ENCODE measurements at regions not wholly inside any gene's neighbourhood (a gene's known extent, or its start where the extent isn't known, plus 50 kb on each side); places are given as distances from the start of the nearest gene placed in this dataset.
A peak's percentile ranks its signal among the peaks of the same experiment; 100 is the strongest.

- DNase-seq: no peak
These were observed 571.9 kb downstream of the VRK1 start for GRCh38 chr14:97368900-97369564.

GRCh38 chr14:97369901-97370300 lies 572.7 kb downstream of the VRK1 start:
- DNase-seq: no peak

- no peak for DNase-seq
These were observed 579.1 kb downstream of the VRK1 start for GRCh38 chr14:97376310-97376709.

GRCh38 chr14:97377550-97377949 lies 580.4 kb downstream of the VRK1 start:
- no peak for DNase-seq

DNA sequence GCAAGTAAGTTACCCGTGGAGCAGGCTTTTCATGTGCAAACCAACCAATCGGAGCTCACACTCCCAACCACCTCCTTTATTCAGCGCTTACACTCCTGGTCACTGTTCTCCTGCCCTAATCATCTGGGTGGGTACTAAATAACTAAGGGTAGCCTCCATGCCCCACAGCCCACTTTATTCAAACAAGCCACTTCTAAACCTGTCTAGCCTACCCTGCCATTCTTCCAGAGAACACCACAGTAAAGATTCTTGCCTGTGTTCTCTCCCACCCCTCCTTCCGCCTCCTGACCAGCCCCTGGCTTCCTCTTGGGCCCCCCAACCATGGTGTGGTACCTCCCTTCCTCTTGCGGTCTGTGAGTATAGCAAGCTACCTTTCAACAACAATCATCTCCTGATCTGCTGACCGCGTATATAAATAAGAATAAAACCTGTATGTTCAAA lies 581.9 kb downstream of the VRK1 start:
- DNase-seq: no peak

DNA sequence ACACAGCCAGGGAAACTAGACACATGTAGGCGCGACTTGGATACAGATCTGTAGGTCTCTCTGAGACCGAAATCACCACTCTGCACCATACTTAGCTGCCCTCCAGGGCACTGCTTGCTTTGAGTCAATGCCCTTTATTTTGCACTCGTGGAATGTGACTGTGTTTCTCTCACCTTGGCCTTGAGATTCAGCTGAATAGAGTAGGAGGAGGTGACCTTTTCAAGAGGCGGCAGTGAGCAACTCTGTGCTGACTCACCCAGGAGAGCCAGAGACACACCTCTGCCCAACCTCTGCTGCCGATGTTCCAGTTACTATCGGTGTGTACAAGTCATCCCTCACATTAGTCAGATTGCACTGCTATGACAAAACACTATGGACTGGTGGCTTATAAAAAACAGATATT lies 583.4 kb downstream of the VRK1 start:
- peak; percentile 76 for DNase-seq

- DNase-seq: no peak
These were observed 584.1 kb downstream of the VRK1 start for GRCh38 chr14:97381309-97381708.

DNA sequence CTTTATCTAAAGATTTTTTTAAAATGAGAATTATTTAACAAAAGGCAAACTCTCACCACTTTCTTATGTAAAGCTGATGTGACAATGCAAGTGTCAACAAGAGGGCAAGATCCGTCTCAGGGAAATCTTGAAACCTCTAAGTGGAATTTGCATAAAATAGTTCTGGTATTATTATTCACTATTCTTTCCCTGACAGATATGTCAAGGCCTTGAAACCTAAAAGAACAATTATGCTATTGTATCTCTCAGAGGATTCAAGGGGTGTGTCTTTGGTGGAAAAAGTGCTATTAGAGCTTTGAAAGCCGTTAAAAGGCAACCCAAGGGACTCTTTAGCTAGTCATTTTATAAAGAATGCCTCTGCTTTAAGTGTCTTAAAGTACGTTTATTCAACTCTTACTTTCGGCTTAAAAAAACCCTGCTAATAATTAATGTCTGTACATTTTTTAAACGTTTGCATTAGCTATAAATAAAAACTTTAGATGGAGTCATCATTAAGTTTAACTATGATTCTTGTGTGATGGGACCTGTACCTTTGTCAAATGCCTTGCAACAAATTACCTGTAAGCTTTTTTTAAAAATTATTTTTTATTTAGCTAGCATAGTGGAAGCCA lies 585.5 kb downstream of the VRK1 start:
- DNase-seq: no peak

GRCh38 chr14:97385727-97386126 lies 588.5 kb downstream of the VRK1 start:
- DNase-seq: no peak

DNA sequence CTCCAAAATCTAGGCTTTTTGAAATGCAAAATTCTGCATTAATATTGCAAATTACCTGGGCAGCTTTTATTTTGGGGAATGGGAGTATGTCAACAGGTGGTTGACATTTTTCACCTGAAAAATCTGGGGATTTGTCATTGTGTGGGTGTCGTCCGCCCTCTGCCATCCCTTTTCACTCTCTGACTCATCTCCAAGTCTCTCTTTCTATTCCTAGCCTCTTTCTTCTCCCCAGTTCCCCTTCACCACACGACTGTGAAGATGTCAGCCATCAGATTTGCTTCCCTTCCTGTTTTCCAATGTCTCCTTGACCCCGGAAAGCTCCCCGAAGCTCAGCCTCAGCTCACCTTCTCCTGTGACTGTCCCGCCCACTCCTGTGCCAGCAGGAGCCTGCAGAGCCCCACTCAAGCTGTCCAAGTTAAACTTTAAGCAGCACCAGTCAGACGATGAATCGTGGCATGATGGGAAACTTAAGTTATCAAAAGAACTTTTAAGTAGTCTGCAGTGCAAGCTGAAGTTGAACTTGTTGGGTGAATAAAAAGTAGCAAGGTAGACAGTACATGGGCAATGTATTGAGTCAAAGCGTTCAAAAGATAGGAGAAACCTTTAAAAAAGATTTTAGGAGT lies 590.2 kb downstream of the VRK1 start:
- DNase-seq: no peak

DNA sequence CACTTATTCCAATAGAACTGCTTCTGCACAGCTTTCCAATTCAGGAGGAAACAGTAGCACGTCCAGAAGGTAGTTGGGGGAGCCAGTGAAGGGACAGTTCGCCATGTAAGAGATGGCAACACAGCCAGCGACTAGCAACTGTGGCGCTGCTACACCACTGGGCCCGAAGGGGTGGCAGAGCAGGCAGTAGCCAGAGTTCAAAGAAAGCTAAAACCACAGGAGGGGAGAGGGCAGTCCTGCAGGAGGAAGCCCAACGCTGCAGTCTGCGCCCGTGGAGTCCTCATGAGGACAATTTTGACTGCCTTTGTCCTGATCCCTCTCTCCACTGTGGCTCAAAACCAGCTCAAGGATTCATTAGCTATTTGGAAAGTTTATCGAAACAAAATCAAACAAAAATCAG lies 591.2 kb downstream of the VRK1 start:
- no peak for DNase-seq

GRCh38 chr14:97390096-97390724 lies 593.0 kb downstream of the VRK1 start:
- DNase-seq: no peak

- no peak for DNase-seq
These were observed 596.1 kb downstream of the VRK1 start for GRCh38 chr14:97393244-97393643.

GRCh38 chr14:97395068-97395467 lies 597.9 kb downstream of the VRK1 start:
- DNase-seq: no peak

DNA sequence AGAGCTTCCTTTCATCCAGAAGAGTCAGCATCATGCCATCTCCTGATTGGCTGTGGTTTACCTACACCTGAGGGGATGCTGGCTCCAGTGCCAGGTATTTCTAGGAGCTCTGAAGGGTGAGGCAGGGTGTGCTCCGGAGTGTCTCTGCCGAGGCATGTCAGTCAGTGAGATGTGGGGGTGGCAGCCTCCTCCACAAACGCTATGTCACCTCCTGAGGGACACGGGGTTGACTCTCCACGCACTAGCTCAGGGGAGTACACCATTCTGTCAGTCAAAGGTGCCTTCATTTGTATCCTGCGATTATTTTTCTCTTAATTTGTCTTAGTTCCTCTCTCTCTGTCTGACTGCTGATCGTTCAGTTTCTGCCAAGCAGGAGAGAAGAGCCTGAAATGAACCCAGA lies 604.5 kb downstream of the VRK1 start:
- DNase-seq: no peak

- DNase-seq: no peak
These were observed 605.1 kb downstream of the VRK1 start for GRCh38 chr14:97402279-97402678.

DNA sequence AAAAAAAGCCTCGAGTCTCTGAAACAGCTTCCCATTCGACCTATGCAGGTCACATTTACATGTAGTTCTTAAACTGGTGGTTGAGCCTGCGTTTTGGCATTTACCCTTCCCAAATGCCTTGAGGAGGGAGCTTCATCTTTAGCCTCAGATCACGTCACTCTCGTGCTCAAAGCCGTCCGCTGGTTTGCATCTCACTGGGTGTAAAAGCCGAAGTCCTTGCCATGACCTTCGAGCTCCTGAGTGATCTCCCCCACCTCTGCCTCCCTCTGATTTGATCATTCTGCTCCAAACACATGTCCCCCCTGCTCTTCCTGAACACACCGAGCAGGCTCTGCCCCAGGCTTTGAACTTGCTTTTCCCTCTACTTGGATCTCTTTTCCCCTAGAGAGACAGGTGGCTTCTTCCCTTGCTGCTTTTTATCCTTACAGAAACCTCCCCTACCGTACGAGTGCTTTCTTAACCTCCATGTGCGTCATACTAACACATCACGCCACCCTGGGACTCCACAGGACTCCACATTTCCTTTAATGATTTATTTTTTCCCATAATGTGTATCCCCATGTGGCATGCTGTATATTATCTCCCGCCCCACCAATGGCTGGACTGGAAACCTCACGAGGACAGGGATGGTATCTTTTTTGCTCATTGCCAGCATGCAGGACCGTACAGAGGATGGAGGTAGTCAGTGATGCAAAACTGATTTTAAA lies 610.7 kb downstream of the VRK1 start:
- DNase-seq: no peak

- DNase-seq: no peak
These were observed 611.3 kb downstream of the VRK1 start for GRCh38 chr14:97408503-97408902.

GRCh38 chr14:97408937-97409815 lies 612.0 kb downstream of the VRK1 start:
- DNase-seq: peak; percentile 48

GRCh38 chr14:97410667-97411620 lies 613.8 kb downstream of the VRK1 start:
- no peak for DNase-seq
